ENCODE measurements at regions not wholly inside any gene's neighbourhood (a gene's known extent, or its start where the extent isn't known, plus 50 kb on each side); places are given as distances from the start of the nearest gene placed in this dataset.

- Histone ChIP-seq H3K27me3 (ENCODE audit: control insufficient read depth, low read length) (no peaks in the 10 kb centered on the region), H3K4me1 (ENCODE audit: control insufficient read depth, low read length) (no peaks in the 10 kb centered on the region), H3F3A (ENCODE audit: control insufficient read depth, insufficient read depth) (no peaks in the 10 kb centered on the region), H3K9me2 (replicated peaks; ENCODE audit: control insufficient read depth, low read length) (no peaks in the 10 kb centered on the region), H3K36me3 (ENCODE audit: control insufficient read depth, low read length) (no peaks in the 10 kb centered on the region), H3K9me3 (ENCODE audit: control insufficient read depth, insufficient read depth, low read length) (no peaks in the 10 kb centered on the region), H3K4me2 (ENCODE audit: low read length) (no peak overlapping the region), H3K79me2 (ENCODE audit: control insufficient read depth, low read length) (no peaks in the 10 kb centered on the region), H3K27ac (ENCODE audit: low read depth, low read length) (no peak overlapping the region), H4K20me1 (ENCODE audit: control insufficient read depth, insufficient read depth, low read depth, low read length) (no peaks in the 10 kb centered on the region), H3K4me3 (ENCODE audit: low read length) (no peak overlapping the region)
- TF ChIP-seq EZH2phosphoT487 (IDR thresholded peaks at IDR 0.05; ENCODE audit: borderline replicate concordance, low read length) (no peak), CTCF (IDR thresholded peaks at IDR 0.05; ENCODE audit: low read depth, low read length, poor library complexity, severe bottlenecking) (no peak)
Observed at GRCh38 chr6:25172819-25173218, 106.4 kb upstream of the CARMIL1 start.

GRCh38 chr6:25173246-25173645 is 105.9 kb upstream of the CARMIL1 start:
- H3K27ac ChIP-seq (ENCODE audit: low read depth, low read length), result no peak overlapping the region
- no peaks in the 10 kb centered on the region for H3K27me3 ChIP-seq (ENCODE audit: control insufficient read depth, low read length)
- H3K4me2 ChIP-seq (ENCODE audit: low read length), result no peak overlapping the region
- no peaks in the 10 kb centered on the region for H4K20me1 ChIP-seq (ENCODE audit: control insufficient read depth, insufficient read depth, low read depth, low read length)
- TF ChIP-seq CTCF (IDR thresholded peaks at IDR 0.05; ENCODE audit: low read depth, low read length, poor library complexity, severe bottlenecking), result no peak
- no peak for TF ChIP-seq EZH2phosphoT487 (IDR thresholded peaks at IDR 0.05; ENCODE audit: borderline replicate concordance, low read length)
- H3K79me2 ChIP-seq (ENCODE audit: control insufficient read depth, low read length), result no peaks in the 10 kb centered on the region
- H3K36me3 ChIP-seq (ENCODE audit: control insufficient read depth, low read length), result no peaks in the 10 kb centered on the region
- no peaks in the 10 kb centered on the region for H3F3A ChIP-seq (ENCODE audit: control insufficient read depth, insufficient read depth)
- H3K4me3 ChIP-seq (ENCODE audit: low read length), result no peak overlapping the region
- H3K9me2 ChIP-seq (replicated peaks; ENCODE audit: control insufficient read depth, low read length), result no peaks in the 10 kb centered on the region
- no peaks in the 10 kb centered on the region for H3K4me1 ChIP-seq (ENCODE audit: control insufficient read depth, low read length)
- H3K9me3 ChIP-seq (ENCODE audit: control insufficient read depth, insufficient read depth, low read length), result no peaks in the 10 kb centered on the region

DNA sequence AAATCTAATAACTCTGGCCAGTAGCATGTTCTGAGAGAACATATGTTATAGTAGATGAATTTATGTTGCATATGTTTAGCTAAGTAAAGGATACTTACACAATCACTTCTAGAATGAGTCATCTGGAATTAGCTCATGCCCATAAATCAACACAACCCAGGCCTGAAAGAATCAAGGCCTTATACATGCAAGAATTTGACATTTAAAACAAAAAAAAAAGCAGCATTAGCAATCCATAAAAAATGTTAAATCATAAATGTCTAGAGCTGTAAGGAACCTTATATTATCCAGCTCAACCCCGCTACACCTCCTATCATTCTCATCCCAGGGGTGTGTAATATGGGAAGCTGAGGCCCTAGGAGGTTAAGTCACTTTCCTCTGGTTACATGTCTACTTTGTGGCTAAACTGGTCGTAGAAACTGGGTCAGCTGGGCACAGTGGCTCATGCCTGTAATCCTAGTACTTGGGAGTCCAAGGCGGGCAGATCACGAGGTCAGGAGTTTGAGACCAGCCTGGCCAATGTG is 105.2 kb upstream of the CARMIL1 start:
- Histone ChIP-seq H3K36me3 (ENCODE audit: control insufficient read depth, low read length) (no peaks in the 10 kb centered on the region), H3F3A (ENCODE audit: control insufficient read depth, insufficient read depth) (no peaks in the 10 kb centered on the region), H4K20me1 (ENCODE audit: control insufficient read depth, insufficient read depth, low read depth, low read length) (no peaks in the 10 kb centered on the region; the same call in 1 of the 2 replicates), H3K27ac (ENCODE audit: low read depth, low read length) (no peak overlapping the region), H3K27me3 (ENCODE audit: control insufficient read depth, low read length) (no peaks in the 10 kb centered on the region), H3K9me2 (replicated peaks; ENCODE audit: control insufficient read depth, low read length) (no peaks in the 10 kb centered on the region), H3K79me2 (ENCODE audit: control insufficient read depth, low read length) (no peaks in the 10 kb centered on the region), H3K4me1 (ENCODE audit: control insufficient read depth, low read length) (peaks cover 3% of the 10 kb centered on the region; the same call in 1 of the 2 replicates), H3K4me2 (ENCODE audit: low read length) (no peak overlapping the region), H3K4me3 (ENCODE audit: low read length) (no peak overlapping the region), H3K9me3 (ENCODE audit: control insufficient read depth, insufficient read depth, low read length) (no peaks in the 10 kb centered on the region)
- TF ChIP-seq CTCF (IDR thresholded peaks at IDR 0.05; ENCODE audit: low read depth, low read length, poor library complexity, severe bottlenecking) (no peak), EZH2phosphoT487 (IDR thresholded peaks at IDR 0.05; ENCODE audit: borderline replicate concordance, low read length) (no peak)

All from DOHH2 (cell line).